ENCODE measurements at regions not wholly inside any gene's neighbourhood (a gene's known extent, or its start where the extent isn't known, plus 50 kb on each side); places are given as distances from the start of the nearest gene placed in this dataset.

DNA sequence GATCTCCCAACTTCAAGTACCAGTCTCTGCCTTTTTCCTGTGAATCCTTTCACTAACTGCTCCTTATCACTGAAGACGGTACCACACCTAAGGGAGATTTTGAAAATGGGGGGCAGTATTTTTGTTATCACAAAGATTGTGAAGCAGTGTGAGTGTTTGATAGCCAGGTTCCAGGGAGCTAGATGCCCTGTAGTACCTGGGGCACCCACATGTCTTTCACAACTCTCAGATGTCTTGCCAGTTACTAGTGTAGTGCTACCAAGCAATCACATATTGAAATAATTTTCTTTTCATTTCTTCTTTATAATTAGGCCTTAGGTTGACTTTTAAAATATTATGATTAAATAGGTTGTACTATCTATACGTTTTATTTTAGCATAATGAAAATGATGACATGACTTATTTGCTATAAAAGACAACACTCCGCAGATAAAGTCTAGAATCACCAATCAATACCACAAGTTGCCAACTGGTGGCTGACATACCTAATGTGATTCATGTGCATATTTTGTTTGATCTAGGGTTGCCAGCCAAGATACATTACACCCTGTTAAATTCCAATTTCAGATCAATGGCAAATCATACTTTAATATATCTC is 215.9 kb downstream of the EXOC5 start:
- H3K27me3 ChIP-seq (ENCODE audit: control insufficient read depth in 2 of 2, insufficient read depth in 2 of 2, low read length in 2 of 2): no peaks in the 10 kb centered on the region
- no peak overlapping the region for H2AFZ ChIP-seq (ENCODE audit: low read depth, low read length)
- no peak for ATAC-seq
- FAIRE-seq: no peak
- BruUV-seq (replicated peaks): no TSS peak
- H3K9me1 ChIP-seq (ENCODE audit: control insufficient read depth, insufficient read depth, low read length): no peaks in the 10 kb centered on the region
- H3K79me2 ChIP-seq (ENCODE audit: control insufficient read depth, insufficient read depth, low read length): no peaks in the 10 kb centered on the region
- 2% methylated on average over 3 of the region's 3 CpGs for WGBS (ENCODE audit: insufficient coverage, low coverage, missing lambda C conversion rate)
- H3K4me3 ChIP-seq: no peak overlapping the region
- H3K4me1 ChIP-seq (replicated peaks in 1 of 2; ENCODE audit: control insufficient read depth in 2 of 2, insufficient read depth in 2 of 2, low read length in 2 of 2): no peaks in the 10 kb centered on the region
- intact Hi-C loops (cut with micrococcal nuclease): no loop called here
- TF ChIP-seq C11orf30 (IDR thresholded peaks at IDR 0.05; ENCODE audit: low read depth) (0 out of 2 replicates have a peak, but pooled peaks have one; percentile 21), PCBP2 (IDR thresholded peaks at IDR 0.05; ENCODE audit: low read depth, low read length, poor library complexity, severe bottlenecking) (no peak), ZNF316 (IDR thresholded peaks at IDR 0.05) (peak; percentile 45)
- H3K4me2 ChIP-seq (ENCODE audit: insufficient read depth, low read length): no peak overlapping the region
- H4K20me1 ChIP-seq (replicated peaks; ENCODE audit: control insufficient read depth, insufficient read depth, low read length): no peaks in the 10 kb centered on the region
- no peak overlapping the region for H3K9ac ChIP-seq (ENCODE audit: insufficient read depth in 1 of 2, low read depth in 2 of 2, low read length in 2 of 2)
- ChIA-PET POLR2A (interaction anchor here (1.4 kb wide), 1 partner anchor 30 kb away, joined by 4 read pairs; no protein-coding TSS in a partner anchor), CTCF (ENCODE audit: low intra/inter-chr PET ratio) (no interaction called here)
- H3K27ac ChIP-seq (ENCODE audit: extremely low read depth, low read depth, low read length): no peak overlapping the region
- in situ Hi-C loops (cut with MboI): loop anchor here (25.0 kb wide), 2 partner anchors 259 to 491 kb away; no protein-coding TSS in a partner anchor
- no peaks in the 10 kb centered on the region for H3K9me3 ChIP-seq (replicated peaks; ENCODE audit: control insufficient read depth, insufficient read depth, low read depth, low read length)
- no peak for DNase-seq (ENCODE audit: extremely low read depth in 1 of 4, low spot score in 3 of 4)
- no peaks in the 10 kb centered on the region for H3K36me3 ChIP-seq (ENCODE audit: control insufficient read depth, insufficient read depth, low read length)

DNA sequence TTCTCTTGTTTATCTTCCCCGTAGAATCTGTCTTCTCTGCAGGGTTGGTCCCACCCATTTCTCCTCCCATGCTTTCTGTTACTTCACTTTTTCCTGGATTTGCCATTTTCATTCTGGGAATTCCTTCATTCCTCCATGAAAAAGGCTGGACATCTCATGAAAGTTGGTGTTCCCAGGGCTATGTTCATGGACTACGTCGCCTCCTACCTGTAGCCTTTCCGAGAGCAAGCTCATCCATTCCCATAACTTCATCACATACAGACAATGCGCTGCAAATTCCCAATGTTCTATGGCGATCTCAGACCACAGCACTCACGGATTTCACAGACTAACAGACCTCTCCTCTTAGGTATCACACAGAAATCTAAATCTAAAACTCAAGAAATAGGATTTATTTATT is 217.1 kb downstream of the EXOC5 start:
- CTCF ChIA-PET (ENCODE audit: low intra/inter-chr PET ratio): no interaction called here
- BruUV-seq (replicated peaks): no TSS peak
- in situ Hi-C loops (cut with MboI): loop anchor here (25.0 kb wide), 2 partner anchors 261 to 489 kb away; no protein-coding TSS in a partner anchor
- TF ChIP-seq TCF3 (CRISPR knock-in tag; IDR thresholded peaks at IDR 0.05) (no peak), CCNT2 (IDR thresholded peaks at IDR 0.05; ENCODE audit: borderline replicate concordance, extremely low read depth, insufficient read length, low read depth, low read length) (no peak), ASH1L (IDR thresholded peaks at IDR 0.05; ENCODE audit: borderline replicate concordance, low read depth, partially characterized antibody) (no peak), SMARCB1 (IDR thresholded peaks at IDR 0.05; ENCODE audit: insufficient read length, low read depth) (no peak), HDAC1 (IDR thresholded peaks at IDR 0.05) (no peak), HSF4 (CRISPR knock-in tag; IDR thresholded peaks at IDR 0.05; ENCODE audit: borderline replicate concordance) (no peak), ZNF316 (IDR thresholded peaks at IDR 0.05) (no peak), NFRKB (IDR thresholded peaks at IDR 0.05; ENCODE audit: low read depth) (no peak), NFIC (IDR thresholded peaks at IDR 0.05) (no peak), KDM5B (IDR thresholded peaks at IDR 0.05; ENCODE audit: insufficient replicate concordance, low read depth, low read length) (no peak), ELF1 (tag; IDR thresholded peaks at IDR 0.05) (no peak), ZNF586 (CRISPR knock-in tag; conservative IDR thresholded peaks at IDR 0.05) (no peak), CREB3 (tag; conservative IDR thresholded peaks at IDR 0.05; ENCODE audit: low read depth) (no peak)

More for the DNA sequence above, 217.1 kb downstream of the EXOC5 start:
- no peak for ATAC-seq
- Histone ChIP-seq H3K4me2 (ENCODE audit: insufficient read depth, low read length) (no peak overlapping the region), H3K9me3 (replicated peaks; ENCODE audit: control insufficient read depth, insufficient read depth, low read depth, low read length) (no peaks in the 10 kb centered on the region), H4K20me1 (replicated peaks; ENCODE audit: control insufficient read depth, insufficient read depth, low read length) (no peaks in the 10 kb centered on the region), H3K27ac (ENCODE audit: extremely low read depth, low read depth, low read length) (no peak overlapping the region), H2AFZ (ENCODE audit: low read depth, low read length) (no peak overlapping the region), H3K9ac (ENCODE audit: insufficient read depth in 1 of 2, low read depth in 2 of 2, low read length in 2 of 2) (no peak overlapping the region), H3K36me3 (ENCODE audit: control insufficient read depth, insufficient read depth, low read length) (no peaks in the 10 kb centered on the region), H3K9me1 (ENCODE audit: control insufficient read depth, insufficient read depth, low read length) (no peaks in the 10 kb centered on the region), H3K4me3 (no peak overlapping the region), H3K4me1 (replicated peaks in 1 of 2; ENCODE audit: control insufficient read depth in 2 of 2, insufficient read depth in 2 of 2, low read length in 2 of 2) (no peaks in the 10 kb centered on the region), H3K27me3 (ENCODE audit: control insufficient read depth in 2 of 2, insufficient read depth in 2 of 2, low read length in 2 of 2) (no peaks in the 10 kb centered on the region), H3K79me2 (ENCODE audit: control insufficient read depth, insufficient read depth, low read length) (no peaks in the 10 kb centered on the region)
- POLR2A ChIA-PET: interaction anchor here (0.6 to 1.4 kb wide), 2 partner anchors 32 to 659 kb away, joined by 3 to 4 read pairs; no protein-coding TSS in a partner anchor
- DNase-seq (ENCODE audit: extremely low read depth in 1 of 4, low spot score in 3 of 4): no peak
- 2% methylated on average over 5 of the region's 7 CpGs for WGBS (ENCODE audit: insufficient coverage, low coverage, missing lambda C conversion rate)
- FAIRE-seq: no peak
- intact Hi-C loops (cut with micrococcal nuclease): no loop called here

Data from K562 (cell line).